GM18502 (cell line): ENCODE measurements at regions not wholly inside any gene's neighbourhood (a gene's known extent, or its start where the extent isn't known, plus 50 kb on each side); places are given as distances from the start of the nearest gene placed in this dataset.
"Not testable (repeated sequence)": the region's sequence is repeated elsewhere in the genome, so short reads cannot be mapped to it uniquely, and the experiment has no call there.

ENCODE experiments used
- ATAC-seq: cut with Tn5 transposase; IDR thresholded peaks from one replicate; pipeline ENCODE4 v1.9.1; 2021; ENCODE audit warnings: mild to moderate bottlenecking; ENCODE audit not compliant: unreplicated experiment, poor library complexity

GRCh38 chr2:142586693-142587580 is 290.5 kb upstream of the KYNU start:
- ATAC-seq = no peak

- peak; percentile 83 for ATAC-seq
Observed at GRCh38 chr2:142585785-142586184, 291.7 kb upstream of the KYNU start.

- no peak for ATAC-seq
Observed at GRCh38 chr2:142582317-142582716, 295.1 kb upstream of the KYNU start.

GRCh38 chr2:142581491-142581890 is 296.0 kb upstream of the KYNU start:
- ATAC-seq = no peak

- no peak for ATAC-seq
Observed at GRCh38 chr2:142580691-142581090, 296.8 kb upstream of the KYNU start.

GRCh38 chr2:142575561-142575960 is 301.9 kb upstream of the KYNU start:
- ATAC-seq = no peak

- no peak for ATAC-seq
Observed at GRCh38 chr2:142574388-142574787, 303.1 kb upstream of the KYNU start.

GRCh38 chr2:142572346-142573132 is 304.9 kb upstream of the KYNU start:
- ATAC-seq = no peak

GRCh38 chr2:142571934-142572333 is 305.5 kb upstream of the KYNU start:
- no peak for ATAC-seq

GRCh38 chr2:142562900-142563299 is 314.6 kb upstream of the KYNU start:
- no peak for ATAC-seq

- ATAC-seq = no peak
Observed at GRCh38 chr2:142561656-142562055, 315.8 kb upstream of the KYNU start.

GRCh38 chr2:142557391-142557790 is 320.1 kb upstream of the KYNU start:
- no peak for ATAC-seq

GRCh38 chr2:142545999-142546398 is 331.5 kb upstream of the KYNU start:
- not testable (repeated sequence) for ATAC-seq

GRCh38 chr2:142545036-142545435 is 332.4 kb upstream of the KYNU start:
- no peak for ATAC-seq

- no peak for ATAC-seq
Observed at GRCh38 chr2:142544173-142544572, 333.3 kb upstream of the KYNU start.

- ATAC-seq = no peak
Observed at GRCh38 chr2:142542431-142542910, 335.0 kb upstream of the KYNU start.

- no peak for ATAC-seq
Observed at GRCh38 chr2:142536966-142537365, 340.5 kb upstream of the KYNU start.

- no peak for ATAC-seq
Observed at GRCh38 chr2:142536492-142536891, 341.0 kb upstream of the KYNU start.

- no peak for ATAC-seq
Observed at GRCh38 chr2:142535311-142535710, 342.2 kb upstream of the KYNU start.

- no peak for ATAC-seq
Observed at GRCh38 chr2:142533177-142533576, 344.3 kb upstream of the KYNU start.

GRCh38 chr2:142531377-142531776 is 346.1 kb upstream of the KYNU start:
- ATAC-seq = no peak
